ENCODE measurements at regions not wholly inside any gene's neighbourhood (a gene's known extent, or its start where the extent isn't known, plus 50 kb on each side); places are given as distances from the start of the nearest gene placed in this dataset.

GRCh38 chr18:34280000-34280399 lies 55.3 kb upstream of the NOL4 start:
- Histone ChIP-seq H3K18ac (ENCODE audit: low read depth, low read length) (no peak overlapping the region), H3K23ac (ENCODE audit: low read depth, low read length) (no peak overlapping the region), H2BK15ac (ENCODE audit: low read depth, low read length) (no peak overlapping the region), H3K9me3 (ENCODE audit: control insufficient read depth, insufficient read depth, low read length) (no peaks in the 10 kb centered on the region), H4K91ac (ENCODE audit: insufficient read depth, low read depth, low read length) (no peak overlapping the region), H3K56ac (ENCODE audit: extremely low read depth, insufficient read depth, low read length) (no peak overlapping the region), H3K79me1 (ENCODE audit: low read depth in 1 of 2, low read length in 2 of 2) (no peaks in the 10 kb centered on the region), H3K9ac (ENCODE audit: low read depth, low read length) (no peak overlapping the region), H3K4ac (ENCODE audit: low read depth, low read length) (no peak overlapping the region), H3K27me3 (ENCODE audit: control insufficient read depth, insufficient read depth, low read length) (no peaks in the 10 kb centered on the region), H3K9me1 (ENCODE audit: insufficient read depth, low read length) (no peaks in the 10 kb centered on the region), H2AFZ (replicated peaks; ENCODE audit: low read length, poor library complexity) (no peak overlapping the region), H2AK5ac (ENCODE audit: low read depth, low read length) (no peak overlapping the region), H3K4me2 (ENCODE audit: low read depth, low read length) (no peak overlapping the region), H2BK5ac (ENCODE audit: low read depth, low read length, poor library complexity, severe bottlenecking) (no peak overlapping the region), H3K4me3 (ENCODE audit: insufficient read depth, low read depth, low read length) (no peak overlapping the region), H2BK120ac (ENCODE audit: low read depth, low read length) (no peak overlapping the region), H2BK20ac (ENCODE audit: low read depth, low read length) (no peak overlapping the region), H3K36me3 (ENCODE audit: control insufficient read depth, insufficient read depth, low read length) (no peaks in the 10 kb centered on the region), H4K20me1 (ENCODE audit: insufficient read depth, low read length) (no peaks in the 10 kb centered on the region), H3K14ac (replicated peaks; ENCODE audit: low read depth, low read length) (no peak overlapping the region), H2AK9ac (replicated peaks; ENCODE audit: low read depth, low read length, poor library complexity) (no peak overlapping the region), H3K27ac (ENCODE audit: insufficient read depth, low read length) (no peak overlapping the region), H3K4me1 (ENCODE audit: control insufficient read depth, insufficient read depth, low read length) (no peaks in the 10 kb centered on the region), H4K8ac (ENCODE audit: low read depth in 2 of 2, low read length in 2 of 2) (no peak overlapping the region), H4K5ac (ENCODE audit: low read depth, low read length) (no peak overlapping the region)
- in situ Hi-C loops (cut with MboI; ENCODE audit: low sequenced_read_pairs) (no loop called here), intact Hi-C loops (cut with micrococcal nuclease) (no loop called here), dilution Hi-C loops (cut with HindIII; ENCODE audit: low sequenced_read_pairs, unreplicated experiment) (no loop called here)
- ChIA-PET CTCF (no interaction called here), POLR2A (ENCODE audit: unreplicated experiment) (no interaction called here)
- ATAC-seq (ENCODE audit: low read depth) (no peak), DNase-seq (no peak)
- TF ChIP-seq POLR2A (IDR thresholded peaks at IDR 0.05; ENCODE audit: low read depth, low read length) = no peak
- TF ChIP-seq USF2 (IDR thresholded peaks at IDR 0.05; ENCODE audit: low read depth, low read length) = no peak
- no peak for TF ChIP-seq CTCF (conservative IDR thresholded peaks at IDR 0.05; ENCODE audit: low read depth, low read length)
- no peak for TF ChIP-seq SMC3 (IDR thresholded peaks at IDR 0.05; ENCODE audit: low read depth, low read length)
- no peak for TF ChIP-seq CEBPB (IDR thresholded peaks at IDR 0.05; ENCODE audit: low read depth, low read length)
- TF ChIP-seq MAFK (IDR thresholded peaks at IDR 0.05; ENCODE audit: low read depth, low read length) = no peak
- no peak for TF ChIP-seq NFE2L2 (IDR thresholded peaks at IDR 0.05; ENCODE audit: low read depth, low read length)
- TF ChIP-seq RFX5 (IDR thresholded peaks at IDR 0.05; ENCODE audit: low read depth, low read length) = no peak
- TF ChIP-seq FOS (IDR thresholded peaks at IDR 0.05; ENCODE audit: low read depth, low read length) = no peak
- TF ChIP-seq RAD21 (IDR thresholded peaks at IDR 0.05; ENCODE audit: low read length) = no peak
- no peak for TF ChIP-seq RCOR1 (IDR thresholded peaks at IDR 0.05; ENCODE audit: insufficient replicate concordance, low read length)
- no peak for TF ChIP-seq ELK1 (IDR thresholded peaks at IDR 0.05; ENCODE audit: borderline replicate concordance, low read depth, low read length)
- TF ChIP-seq MAZ (IDR thresholded peaks at IDR 0.05; ENCODE audit: borderline replicate concordance, low read depth, low read length) = no peak
- no TSS peak for BruUV-seq (replicated peaks)
- no CpG with 5 or more reads among the region's 1 CpG for WGBS, 2 experiments (ENCODE audit: extremely low coverage in 2 of 2, insufficient read length in 1 of 2)
